Endothelial cell (in vitro differentiated cells): ENCODE measurements at regions not wholly inside any gene's neighbourhood (a gene's known extent, or its start where the extent isn't known, plus 50 kb on each side); places are given as distances from the start of the nearest gene placed in this dataset.

Source experiments
- DNase-seq: peaks from one replicate; pipeline ENCODE4 v3.0.0; 2021; ENCODE audit warnings: low spot score
- H3K27ac Mint-ChIP-seq: one replicate; pipeline ENCODE4 v1.8.0; 2021; ENCODE audit warnings: mixed read lengths, inconsistent platforms; ENCODE audit not compliant: unreplicated experiment
- H3K27me3 Mint-ChIP-seq: one replicate; pipeline ENCODE4 v1.8.0; 2021; ENCODE audit warnings: mild to moderate bottlenecking, moderate library complexity, mixed read lengths, inconsistent platforms; ENCODE audit not compliant: unreplicated experiment
- H3K36me3 Mint-ChIP-seq: one replicate; pipeline ENCODE4 v1.8.0; 2021; ENCODE audit warnings: mild to moderate bottlenecking, low read depth, mixed read lengths, inconsistent platforms; ENCODE audit not compliant: unreplicated experiment
- H3K4me1 Mint-ChIP-seq: one replicate; pipeline ENCODE4 v1.8.0; 2021; ENCODE audit warnings: mild to moderate bottlenecking, mixed read lengths, inconsistent platforms; ENCODE audit not compliant: unreplicated experiment
- H3K4me3 Mint-ChIP-seq: one replicate; pipeline ENCODE4 v1.8.0; 2021; ENCODE audit warnings: mild to moderate bottlenecking, mixed read lengths, inconsistent platforms; ENCODE audit not compliant: unreplicated experiment
- H3K9me3 Mint-ChIP-seq: one replicate; pipeline ENCODE4 v1.8.0; 2021; ENCODE audit warnings: mixed read lengths, inconsistent platforms; ENCODE audit not compliant: unreplicated experiment
- TF ChIP-seq, protein P1 (sequence below): fragments of 200-600 bp; sonication (generic); IDR thresholded peaks from one replicate; pipeline ENCODE4 v1.5.0; 2021; ENCODE audit warnings: antibody characterized with exemption; ENCODE audit not compliant: unreplicated experiment

DNA sequence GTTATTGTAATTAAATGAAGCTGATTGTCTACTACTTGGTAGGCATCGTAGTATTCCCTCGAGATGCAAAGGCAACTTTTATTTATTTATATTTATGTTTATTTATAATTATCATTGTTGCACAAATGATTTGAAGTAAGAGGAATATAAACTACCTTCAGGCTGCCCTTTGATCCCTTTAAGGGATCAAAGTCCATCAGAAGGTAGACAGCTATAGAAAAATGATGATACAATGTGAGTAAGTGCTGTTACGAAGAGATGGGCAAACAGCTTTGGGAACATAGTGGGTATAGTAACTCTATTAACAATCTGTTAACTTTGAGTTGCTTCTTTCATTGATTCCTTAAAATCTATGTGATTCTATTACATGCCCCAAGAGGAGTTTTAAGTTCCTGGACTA, 512.8 kb upstream of the CITED2 start:
- Mint-ChIP-seq H3K27ac (no peak overlapping the region), H3K4me3 (no peak overlapping the region), H3K4me1 (peaks cover 37% of the 10 kb centered on the region), H3K27me3 (peaks cover 1% of the 10 kb centered on the region), H3K36me3 (no peaks in the 10 kb centered on the region), H3K9me3 (no peaks in the 10 kb centered on the region)
- no peak for DNase-seq
- TF ChIP-seq, protein P1, sequence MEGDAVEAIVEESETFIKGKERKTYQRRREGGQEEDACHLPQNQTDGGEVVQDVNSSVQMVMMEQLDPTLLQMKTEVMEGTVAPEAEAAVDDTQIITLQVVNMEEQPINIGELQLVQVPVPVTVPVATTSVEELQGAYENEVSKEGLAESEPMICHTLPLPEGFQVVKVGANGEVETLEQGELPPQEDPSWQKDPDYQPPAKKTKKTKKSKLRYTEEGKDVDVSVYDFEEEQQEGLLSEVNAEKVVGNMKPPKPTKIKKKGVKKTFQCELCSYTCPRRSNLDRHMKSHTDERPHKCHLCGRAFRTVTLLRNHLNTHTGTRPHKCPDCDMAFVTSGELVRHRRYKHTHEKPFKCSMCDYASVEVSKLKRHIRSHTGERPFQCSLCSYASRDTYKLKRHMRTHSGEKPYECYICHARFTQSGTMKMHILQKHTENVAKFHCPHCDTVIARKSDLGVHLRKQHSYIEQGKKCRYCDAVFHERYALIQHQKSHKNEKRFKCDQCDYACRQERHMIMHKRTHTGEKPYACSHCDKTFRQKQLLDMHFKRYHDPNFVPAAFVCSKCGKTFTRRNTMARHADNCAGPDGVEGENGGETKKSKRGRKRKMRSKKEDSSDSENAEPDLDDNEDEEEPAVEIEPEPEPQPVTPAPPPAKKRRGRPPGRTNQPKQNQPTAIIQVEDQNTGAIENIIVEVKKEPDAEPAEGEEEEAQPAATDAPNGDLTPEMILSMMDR, result no peak

DNA sequence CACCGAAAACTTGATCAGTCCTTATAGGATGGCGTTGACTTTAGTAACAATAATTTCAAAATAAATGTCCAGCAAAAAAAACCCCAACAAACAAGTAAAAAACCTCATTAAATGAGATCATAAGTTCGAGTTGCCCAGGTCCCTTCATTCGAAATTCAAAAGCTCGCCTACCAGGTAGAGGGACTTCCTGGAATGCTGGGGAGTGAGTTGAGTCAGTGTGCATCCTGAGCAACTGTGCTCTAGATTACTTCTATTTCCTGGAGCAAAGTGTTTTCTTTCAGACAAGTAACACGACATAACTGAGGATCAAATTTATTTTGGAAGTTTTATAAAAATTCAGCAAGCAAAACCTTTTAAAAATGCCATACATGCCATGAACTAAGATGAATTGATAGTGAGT, 511.9 kb upstream of the CITED2 start:
- Mint-ChIP-seq H3K27me3 (peaks cover 1% of the 10 kb centered on the region), H3K27ac (no peak overlapping the region), H3K4me1 (peaks cover 39% of the 10 kb centered on the region), H3K9me3 (no peaks in the 10 kb centered on the region), H3K36me3 (no peaks in the 10 kb centered on the region), H3K4me3 (no peak overlapping the region)
- TF ChIP-seq, protein P1, result no peak
- no peak for DNase-seq

DNA sequence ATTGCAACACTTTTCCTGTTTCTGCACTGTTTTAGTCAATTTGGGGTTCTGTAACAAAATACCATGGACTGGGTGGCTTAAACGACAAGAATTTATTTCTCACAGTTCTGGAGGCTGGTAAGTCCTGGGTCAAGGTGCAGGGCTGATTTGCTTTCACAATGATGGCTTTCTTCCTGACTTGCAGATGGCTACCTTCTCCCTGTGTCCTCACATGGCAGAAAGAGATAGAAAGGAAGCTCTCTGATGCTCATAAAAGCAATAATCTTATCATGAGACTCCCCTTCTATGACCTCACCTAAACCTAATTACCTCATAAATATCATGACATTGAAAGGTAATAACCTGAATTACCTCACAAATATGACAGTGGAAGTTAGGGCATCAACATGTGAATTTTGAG, 511.5 kb upstream of the CITED2 start:
- Mint-ChIP-seq H3K27ac (no peak overlapping the region), H3K27me3 (peaks cover 1% of the 10 kb centered on the region), H3K4me3 (no peak overlapping the region), H3K9me3 (no peaks in the 10 kb centered on the region), H3K4me1 (peaks cover 44% of the 10 kb centered on the region), H3K36me3 (no peaks in the 10 kb centered on the region)
- no peak for DNase-seq
- TF ChIP-seq, protein P1, result no peak

DNA sequence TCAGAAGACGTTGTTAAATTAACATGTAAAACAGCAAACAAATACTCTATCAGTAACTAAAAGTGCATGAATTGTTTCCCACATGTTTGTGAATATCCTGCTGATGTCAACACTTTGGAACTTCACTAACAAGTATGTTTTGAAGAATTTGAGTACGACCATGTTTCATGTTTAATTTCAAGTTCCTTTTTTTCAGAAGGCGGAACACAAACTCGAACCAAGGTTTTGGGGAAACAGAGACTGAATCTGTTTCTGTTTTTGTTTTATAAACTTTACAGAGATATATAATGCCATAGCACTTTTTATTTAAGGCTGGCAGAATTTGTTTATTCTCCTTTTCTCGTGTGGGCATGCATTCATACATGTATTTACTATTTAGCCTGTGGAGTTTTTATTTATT, 509.3 kb upstream of the CITED2 start:
- H3K36me3 Mint-ChIP-seq, result no peaks in the 10 kb centered on the region
- H3K4me1 Mint-ChIP-seq, result peaks cover 45% of the 10 kb centered on the region
- DNase-seq, result no peak
- no peaks in the 10 kb centered on the region for H3K9me3 Mint-ChIP-seq
- TF ChIP-seq, protein P1, result no peak
- H3K4me3 Mint-ChIP-seq, result no peak overlapping the region
- H3K27ac Mint-ChIP-seq, result no peak overlapping the region
- no peaks in the 10 kb centered on the region for H3K27me3 Mint-ChIP-seq

DNA sequence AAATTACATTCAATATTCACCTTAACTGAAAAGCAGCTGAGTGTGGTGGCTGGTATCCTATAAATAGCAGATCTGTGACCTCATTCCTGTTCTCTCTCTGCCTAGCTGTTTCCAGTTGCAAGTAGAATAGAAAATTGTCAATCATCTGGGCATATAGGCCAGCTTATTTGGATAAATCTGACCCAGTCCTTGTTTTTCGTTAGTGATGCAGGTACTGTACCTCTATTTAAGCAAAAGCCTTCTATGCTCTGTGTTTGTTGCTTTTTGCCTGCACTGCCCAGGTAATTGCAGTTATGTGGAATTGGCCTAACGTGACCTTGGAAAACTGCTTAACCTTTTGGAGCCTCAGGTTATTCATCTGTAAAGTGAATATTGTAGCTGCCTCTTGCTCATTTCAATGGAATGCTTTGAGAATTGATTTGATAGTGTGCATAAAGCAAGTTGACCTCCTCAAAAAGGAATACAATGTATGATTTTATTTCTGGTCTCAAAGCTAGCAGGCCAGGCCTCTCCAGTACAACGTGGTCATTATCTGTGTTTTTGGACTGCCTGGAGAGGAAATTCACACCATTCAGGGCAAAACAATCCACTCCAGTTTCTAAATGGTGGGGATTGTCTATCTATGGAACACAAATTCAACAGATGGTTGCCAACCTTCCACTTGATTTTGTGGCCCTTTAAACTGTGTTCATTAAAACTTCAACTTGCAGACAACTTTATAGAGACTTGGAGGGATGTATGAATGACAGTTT, 508.7 kb upstream of the CITED2 start:
- Mint-ChIP-seq H3K4me3 (no peak overlapping the region), H3K36me3 (no peaks in the 10 kb centered on the region), H3K27ac (no peak overlapping the region), H3K9me3 (no peaks in the 10 kb centered on the region), H3K4me1 (peaks cover 39% of the 10 kb centered on the region), H3K27me3 (no peaks in the 10 kb centered on the region)
- DNase-seq, result no peak
- TF ChIP-seq, protein P1, result no peak
